Ammon's horn (tissue), 1 donor: ENCODE measurements at regions not wholly inside any gene's neighbourhood (a gene's known extent, or its start where the extent isn't known, plus 50 kb on each side); places are given as distances from the start of the nearest gene placed in this dataset.

Experiments
- DNase-seq: peaks from one replicate; pipeline ENCODE4 v3.0.0-alpha.2; 2016; ENCODE audit warnings: low spot score

GRCh38 chr7:33728873-33729551 is 176.3 kb upstream of the BMPER start:
- no peak for DNase-seq

- no peak for DNase-seq
These were observed 175.6 kb upstream of the BMPER start for GRCh38 chr7:33729726-33730125.

- no peak for DNase-seq
These were observed 174.4 kb upstream of the BMPER start for GRCh38 chr7:33730958-33731357.

- no peak for DNase-seq
These were observed 173.4 kb upstream of the BMPER start for GRCh38 chr7:33731912-33732311.

- DNase-seq: no peak
These were observed 172.9 kb upstream of the BMPER start for GRCh38 chr7:33732462-33732861.

- DNase-seq: no peak
These were observed 171.3 kb upstream of the BMPER start for GRCh38 chr7:33733870-33734650.

GRCh38 chr7:33735403-33735802 is 169.9 kb upstream of the BMPER start:
- no peak for DNase-seq

GRCh38 chr7:33736521-33737221 is 168.7 kb upstream of the BMPER start:
- DNase-seq: no peak

GRCh38 chr7:33738260-33738935 is 166.9 kb upstream of the BMPER start:
- no peak for DNase-seq

GRCh38 chr7:33739286-33739685 is 166.1 kb upstream of the BMPER start:
- no peak for DNase-seq

GRCh38 chr7:33742521-33742920 is 162.8 kb upstream of the BMPER start:
- no peak for DNase-seq

- DNase-seq: no peak
These were observed 162.2 kb upstream of the BMPER start for GRCh38 chr7:33742999-33743587.

- DNase-seq: no peak
These were observed 161.7 kb upstream of the BMPER start for GRCh38 chr7:33743594-33743993.

- no peak for DNase-seq
These were observed 160.9 kb upstream of the BMPER start for GRCh38 chr7:33744293-33745075.

- no peak for DNase-seq
These were observed 159.4 kb upstream of the BMPER start for GRCh38 chr7:33745934-33746333.

- no peak for DNase-seq
These were observed 156.5 kb upstream of the BMPER start for GRCh38 chr7:33748793-33749192.

GRCh38 chr7:33750177-33750576 is 155.2 kb upstream of the BMPER start:
- DNase-seq: no peak

GRCh38 chr7:33751443-33751842 is 153.9 kb upstream of the BMPER start:
- no peak for DNase-seq

- DNase-seq: no peak
These were observed 151.3 kb upstream of the BMPER start for GRCh38 chr7:33753881-33754525.
